GM18505 (cell line): ENCODE measurements at regions not wholly inside any gene's neighbourhood (a gene's known extent, or its start where the extent isn't known, plus 50 kb on each side); places are given as distances from the start of the nearest gene placed in this dataset.

Experiments used
- ATAC-seq: cut with Tn5 transposase; IDR thresholded peaks from one replicate; pipeline ENCODE4 v1.9.1; 2021; ENCODE audit not compliant: unreplicated experiment
- POLR2A ChIP-seq: IDR thresholded peaks from 4 replicates; pipeline ENCODE4 v1.6.1; 2011; ENCODE audit warnings: borderline replicate concordance; ENCODE audit not compliant: insufficient read depth, insufficient read length; ENCODE audit errors: extremely low read depth

GRCh38 chr2:5799348-5799747 lies 107.2 kb downstream of the SOX11 start:
- ATAC-seq = no peak
- no peak for TF ChIP-seq POLR2A

GRCh38 chr2:5803547-5803946 lies 111.4 kb downstream of the SOX11 start:
- no peak for ATAC-seq
- no peak for TF ChIP-seq POLR2A

- ATAC-seq = no peak
- TF ChIP-seq POLR2A = no peak
Measured at GRCh38 chr2:5818961-5819600, 126.9 kb downstream of the SOX11 start.

DNA sequence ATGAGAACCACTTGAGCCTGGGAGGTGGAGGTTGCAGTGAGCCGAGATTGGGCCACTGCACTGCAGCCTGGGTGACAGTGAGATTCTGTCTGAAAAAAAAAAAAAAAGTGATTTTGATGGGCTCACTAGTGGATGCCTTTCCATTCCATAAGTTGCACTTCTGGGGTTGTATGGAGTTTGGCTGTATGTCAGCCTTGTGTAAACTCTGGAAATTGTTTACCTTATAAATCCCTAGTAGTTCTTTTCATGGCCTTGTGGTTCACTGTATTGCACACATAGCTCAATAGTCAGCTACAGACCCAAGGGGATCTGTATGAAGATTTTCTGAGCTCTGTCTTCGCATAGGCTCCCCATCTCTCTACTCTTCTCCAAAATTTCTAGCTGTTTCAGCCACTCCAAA lies 131.9 kb downstream of the SOX11 start:
- no peak for ATAC-seq
- no peak for TF ChIP-seq POLR2A

GRCh38 chr2:5825686-5826085 lies 133.5 kb downstream of the SOX11 start:
- TF ChIP-seq POLR2A = no peak
- no peak for ATAC-seq

- no peak for TF ChIP-seq POLR2A
Measured at GRCh38 chr2:5826979-5827655, 134.9 kb downstream of the SOX11 start.

DNA sequence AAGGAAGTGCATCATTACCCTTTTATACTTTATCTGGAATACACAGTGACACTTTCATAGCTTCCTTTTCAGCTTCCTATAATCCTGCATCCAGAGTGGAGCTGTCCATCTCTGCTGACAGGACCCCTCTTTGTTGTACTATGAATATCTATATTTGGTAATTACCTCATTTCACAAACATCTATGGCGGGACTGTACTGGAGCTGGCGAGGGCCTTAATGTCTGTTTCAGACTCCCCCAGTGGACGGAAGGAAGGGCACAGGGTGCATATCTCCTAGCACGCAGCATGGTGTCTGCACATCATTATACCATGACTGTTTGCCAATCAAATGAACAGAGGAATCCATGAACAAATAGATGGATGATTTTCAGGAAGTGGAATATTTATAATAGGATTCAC lies 142.3 kb downstream of the SOX11 start:
- no peak for ATAC-seq
- no peak for TF ChIP-seq POLR2A

More at GRCh38 chr2:5826979-5827655, 134.9 kb downstream of the SOX11 start:
- no peak for ATAC-seq

- TF ChIP-seq POLR2A = no peak
- no peak for ATAC-seq
Measured at GRCh38 chr2:5839550-5839949, 147.4 kb downstream of the SOX11 start.

DNA sequence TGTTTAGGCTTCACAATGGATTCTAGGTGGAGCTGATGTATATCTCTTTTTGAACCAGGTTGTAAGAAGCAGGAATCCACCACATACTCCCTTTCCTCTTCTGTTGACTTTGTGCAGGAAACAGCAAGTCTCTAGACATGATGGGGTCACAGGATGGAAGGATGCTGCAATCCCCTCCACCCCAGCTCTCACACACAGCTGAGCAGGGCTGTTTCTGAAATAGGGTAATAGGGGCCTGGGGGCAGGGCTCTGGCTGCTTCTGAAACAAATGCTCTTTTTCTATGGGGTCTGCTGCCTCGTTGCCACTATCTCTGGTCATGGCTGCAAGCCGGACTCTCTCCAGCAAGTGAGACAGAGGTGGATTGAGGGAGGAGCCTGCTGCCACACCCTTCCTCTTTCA lies 148.9 kb downstream of the SOX11 start:
- no peak for ATAC-seq

DNA sequence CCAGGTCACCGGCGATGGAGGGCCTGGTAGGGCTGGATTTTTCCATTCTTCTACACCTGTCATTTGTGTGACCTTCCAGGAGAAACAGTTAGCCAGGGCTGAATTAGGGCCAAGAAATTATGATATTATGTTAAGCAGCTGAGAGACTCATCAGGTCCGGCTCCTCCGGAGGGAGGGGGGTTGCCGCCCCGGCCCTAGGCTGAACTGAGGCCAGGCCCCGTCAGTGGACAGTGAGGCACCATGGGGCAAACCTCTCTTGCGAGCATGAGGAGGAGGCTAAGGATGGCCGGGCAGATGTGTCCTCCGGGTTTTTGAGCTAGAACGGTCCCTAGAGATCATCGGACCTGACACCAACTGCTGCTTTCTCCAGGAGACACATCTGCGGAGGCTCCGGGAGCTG lies 150.1 kb downstream of the SOX11 start:
- no peak for TF ChIP-seq POLR2A
- no peak for ATAC-seq

More for the DNA sequence above, 148.9 kb downstream of the SOX11 start:
- TF ChIP-seq POLR2A = no peak

- TF ChIP-seq POLR2A = no peak
- ATAC-seq = no peak
Measured at GRCh38 chr2:5845798-5846330, 153.7 kb downstream of the SOX11 start.

GRCh38 chr2:5846881-5847280 lies 154.7 kb downstream of the SOX11 start:
- no peak for ATAC-seq
- no peak for TF ChIP-seq POLR2A

DNA sequence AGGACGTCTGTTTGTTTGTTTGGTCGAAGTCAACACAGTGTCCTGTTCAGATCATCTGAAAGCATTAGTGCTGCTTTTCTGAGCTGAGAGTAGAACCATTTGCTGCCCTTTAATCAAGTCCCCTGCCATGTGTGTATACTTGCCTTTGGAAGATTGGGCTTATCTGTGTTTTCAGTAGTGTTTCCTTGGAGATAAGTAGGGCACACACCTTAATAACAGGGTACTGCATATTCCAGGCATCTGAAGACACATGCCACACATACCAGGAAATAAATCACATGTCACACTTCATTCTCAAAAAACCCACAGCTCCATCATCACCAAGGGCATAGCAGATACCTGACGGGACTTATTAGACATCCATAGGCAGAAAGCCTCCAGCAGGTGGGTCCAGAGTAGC lies 157.4 kb downstream of the SOX11 start:
- no peak for ATAC-seq
- no peak for TF ChIP-seq POLR2A

DNA sequence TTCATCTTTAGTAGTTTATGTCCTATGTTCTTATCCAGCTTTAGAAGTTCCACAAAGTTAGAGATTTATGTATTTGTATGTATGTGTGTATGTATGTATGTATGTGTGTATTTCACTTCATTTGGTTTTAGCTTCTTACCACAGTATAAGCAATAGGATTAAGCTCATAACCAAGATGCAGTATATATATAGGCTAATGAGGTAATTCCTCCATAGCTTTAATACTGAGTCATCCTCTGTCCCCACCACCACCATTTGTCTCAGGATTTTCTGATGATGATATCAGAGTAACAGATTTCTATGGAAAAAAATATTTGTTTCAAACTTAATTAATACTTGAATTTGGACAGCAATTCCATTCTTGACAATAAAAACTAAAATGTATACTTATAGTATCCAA lies 159.2 kb downstream of the SOX11 start:
- no peak for TF ChIP-seq POLR2A

More for the DNA sequence above, 159.2 kb downstream of the SOX11 start:
- ATAC-seq = no peak
